Activated gamma-delta T cell treated with anti-CD3 and anti-CD28 coated beads, Interleukin-2, amount 50 U/mL, for 16 hours (primary cell): ENCODE measurements at regions not wholly inside any gene's neighbourhood (a gene's known extent, or its start where the extent isn't known, plus 50 kb on each side); places are given as distances from the start of the nearest gene placed in this dataset.
"Not testable (repeated sequence)": the region's sequence is repeated elsewhere in the genome, so short reads cannot be mapped to it uniquely, and the experiment has no call there.

Experiments
- DNase-seq: peaks from one replicate; pipeline ENCODE4 v3.0.0-alpha.2; 2020; ENCODE audit warnings: low read depth

DNA sequence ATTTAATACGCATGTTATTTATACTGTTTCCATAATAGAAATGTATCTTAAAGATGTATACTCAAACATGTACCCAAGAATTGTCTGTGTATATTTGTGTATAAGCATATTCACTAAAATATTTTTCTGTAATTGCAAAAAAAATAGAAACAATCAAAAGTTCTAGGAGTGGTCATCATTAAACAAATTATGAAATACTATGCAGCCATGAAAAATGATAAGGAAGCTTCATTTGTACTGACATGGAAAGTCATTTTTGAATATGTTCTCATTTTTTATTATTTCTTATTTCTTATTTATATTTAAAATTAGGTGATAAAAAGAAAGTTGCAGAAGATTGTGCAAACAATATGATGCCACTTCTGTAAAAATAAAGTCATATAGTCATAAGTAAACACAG is 400.0 kb upstream of the AUTS2 start:
- no peak for DNase-seq

GRCh38 chr7:69199041-69199440 is 399.2 kb upstream of the AUTS2 start:
- DNase-seq, result no peak

DNA sequence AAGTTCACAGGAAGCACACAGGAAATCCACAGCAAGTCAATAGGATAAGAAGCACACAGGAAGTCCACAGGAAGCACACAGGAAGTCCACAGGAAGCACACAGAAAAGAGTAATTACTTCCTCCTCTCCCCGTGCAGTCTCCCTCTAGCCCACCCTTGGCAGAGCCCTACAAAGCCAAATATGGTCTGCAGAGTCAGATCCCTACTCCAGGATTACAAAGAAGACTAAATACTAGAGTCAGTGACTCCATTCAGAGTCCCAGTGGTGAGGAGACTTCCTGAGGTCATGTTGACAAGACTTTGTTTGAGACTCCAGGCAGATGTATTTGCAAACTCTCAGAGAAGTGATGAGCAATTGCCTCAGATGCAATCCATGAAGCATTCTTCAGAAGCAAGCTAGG is 398.6 kb upstream of the AUTS2 start:
- DNase-seq, result no peak

GRCh38 chr7:69203871-69204270 is 394.4 kb upstream of the AUTS2 start:
- DNase-seq, result no peak

GRCh38 chr7:69204943-69205342 is 393.3 kb upstream of the AUTS2 start:
- DNase-seq, result no peak

DNA sequence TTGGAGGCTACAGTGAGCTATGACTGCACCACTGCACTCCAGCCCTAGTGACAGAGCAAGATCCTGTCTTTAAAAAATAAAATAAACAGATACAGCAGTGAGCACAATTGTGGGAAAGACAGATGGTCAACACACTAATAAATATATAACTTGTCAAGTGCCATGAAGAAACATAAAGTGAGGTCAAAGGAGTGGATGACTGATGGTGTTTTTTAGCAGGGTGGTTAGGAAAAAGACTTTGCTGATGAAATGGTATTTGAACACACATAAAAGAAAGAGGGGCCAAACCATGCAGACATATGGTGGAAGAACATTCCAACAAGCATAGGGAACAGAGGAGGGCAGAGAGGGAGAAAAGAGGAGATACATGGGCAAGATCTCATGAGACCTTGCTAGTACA is 392.7 kb upstream of the AUTS2 start:
- no peak for DNase-seq

GRCh38 chr7:69208276-69208675 is 390.0 kb upstream of the AUTS2 start:
- DNase-seq, result no peak

DNA sequence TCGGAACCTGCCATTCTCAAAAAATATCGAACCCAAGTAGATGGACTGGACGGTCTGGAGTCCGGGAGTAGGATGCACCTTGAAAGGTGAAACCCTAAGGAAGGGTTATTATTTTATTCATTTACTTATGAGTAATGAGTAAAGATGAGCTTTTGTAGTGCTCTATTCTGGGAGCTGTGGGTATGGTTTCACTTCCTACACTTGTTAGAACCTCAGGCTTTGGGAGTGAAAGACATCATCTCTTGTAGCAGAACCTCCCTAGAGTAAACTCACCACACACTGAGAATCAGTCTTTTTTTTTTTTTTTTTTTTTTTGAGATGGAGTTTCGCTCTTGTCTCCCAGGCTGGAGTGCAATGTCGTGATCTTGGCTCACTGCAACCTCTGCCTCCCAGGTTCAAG is 389.4 kb upstream of the AUTS2 start:
- DNase-seq, result no peak

- no peak for DNase-seq
These were observed 386.9 kb upstream of the AUTS2 start for GRCh38 chr7:69211336-69211735.

GRCh38 chr7:69211739-69212138 is 386.5 kb upstream of the AUTS2 start:
- no peak for DNase-seq

GRCh38 chr7:69213878-69214277 is 384.4 kb upstream of the AUTS2 start:
- no peak for DNase-seq

- not testable (repeated sequence) for DNase-seq
These were observed 382.8 kb upstream of the AUTS2 start for GRCh38 chr7:69215516-69215915.

GRCh38 chr7:69217516-69218350 is 380.5 kb upstream of the AUTS2 start:
- DNase-seq, result no peak

- DNase-seq, result no peak
These were observed 379.7 kb upstream of the AUTS2 start for GRCh38 chr7:69218576-69218975.

DNA sequence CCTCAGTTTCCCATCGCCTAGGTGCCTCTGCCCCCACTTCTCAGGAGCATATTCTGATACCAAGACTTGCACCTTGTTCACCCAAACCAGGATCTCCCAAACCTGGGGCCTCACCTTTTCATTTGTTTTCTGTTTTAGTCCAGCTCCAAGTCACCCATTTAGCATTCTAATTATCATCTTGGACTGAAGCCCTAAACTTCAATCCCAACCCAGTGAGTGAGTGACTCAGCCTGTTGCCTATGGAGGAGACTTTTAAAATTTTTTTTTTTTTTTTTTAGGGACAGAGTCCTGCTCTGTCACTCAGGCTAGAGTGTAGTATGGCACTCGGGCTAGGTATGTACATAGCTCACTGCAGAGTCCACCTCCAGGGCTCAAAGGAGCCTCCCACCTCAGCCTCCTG is 378.9 kb upstream of the AUTS2 start:
- no peak for DNase-seq

DNA sequence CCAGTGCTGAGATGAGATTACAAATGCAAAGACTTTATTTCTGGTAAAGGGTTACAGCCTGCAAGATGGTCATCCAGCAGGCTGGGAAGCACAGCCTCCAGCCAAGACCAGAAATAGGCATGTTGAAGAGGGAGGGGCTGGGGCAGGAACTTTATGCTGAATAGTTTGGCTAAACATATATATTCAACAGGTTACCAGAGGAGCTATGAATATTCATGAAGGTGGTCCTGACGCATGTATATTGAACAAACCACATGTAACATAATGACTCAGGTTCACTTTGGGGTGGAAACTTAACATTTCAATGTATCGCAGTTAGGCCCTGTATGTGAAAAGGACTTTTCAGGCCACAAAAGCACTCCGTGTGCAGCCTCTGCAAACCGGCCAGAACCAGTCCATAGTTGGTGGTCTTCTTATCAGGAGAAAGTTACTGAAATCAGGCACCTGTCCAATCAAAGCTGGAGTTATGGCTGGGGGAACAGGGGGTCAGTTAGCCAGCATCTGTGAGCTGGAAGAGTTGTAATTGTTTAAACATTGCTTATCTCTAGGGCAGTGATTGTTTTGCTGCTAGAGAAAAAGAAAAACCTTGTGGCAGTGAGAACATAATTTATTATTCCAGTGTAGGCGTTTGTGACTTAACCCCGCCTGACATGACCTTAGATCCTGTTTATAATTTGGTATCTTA is 372.9 kb upstream of the AUTS2 start:
- no peak for DNase-seq

GRCh38 chr7:69228212-69228811 is 370.0 kb upstream of the AUTS2 start:
- DNase-seq, result no peak

- no peak for DNase-seq
These were observed 365.6 kb upstream of the AUTS2 start for GRCh38 chr7:69232445-69233376.

GRCh38 chr7:69237541-69237940 is 360.7 kb upstream of the AUTS2 start:
- DNase-seq, result no peak

DNA sequence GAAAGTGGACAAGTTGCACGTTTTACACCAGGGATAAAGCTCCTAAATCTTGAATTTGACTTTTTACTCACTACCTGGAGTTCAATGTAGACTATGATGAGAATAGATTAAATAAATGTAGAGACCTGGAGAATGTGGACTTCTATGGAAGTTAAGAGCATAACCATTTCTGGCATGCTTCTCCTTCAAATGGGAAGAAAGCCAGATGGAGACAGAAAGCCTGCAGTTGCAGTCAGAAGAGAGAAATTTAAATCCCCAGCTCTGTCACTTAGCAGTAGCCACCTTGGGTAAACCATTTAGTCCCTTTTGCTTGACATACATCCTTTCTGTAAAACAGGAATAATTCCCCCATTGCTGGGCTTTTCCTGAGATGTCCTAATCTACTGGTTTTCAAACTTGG is 355.3 kb upstream of the AUTS2 start:
- no peak for DNase-seq

GRCh38 chr7:69244701-69245100 is 353.6 kb upstream of the AUTS2 start:
- DNase-seq, result no peak

- DNase-seq, result no peak
These were observed 352.6 kb upstream of the AUTS2 start for GRCh38 chr7:69245646-69246045.
